Liver (tissue), 8 donors: ENCODE measurements at regions not wholly inside any gene's neighbourhood (a gene's known extent, or its start where the extent isn't known, plus 50 kb on each side); places are given as distances from the start of the nearest gene placed in this dataset.

Experiments
- DNase-seq: peaks from one replicate; pipeline ENCODE4 v3.0.0-alpha.2; 2017; ENCODE audit warnings: low spot score
- H3K27ac ChIP-seq, 2 donors: one replicate each; pipeline ENCODE4 v1.7.0; 2013; ENCODE audit warnings: inconsistent platforms in 2 of 2, low read length in 2 of 2, control low read depth in 1 of 2, low read depth in 1 of 2, mild to moderate bottlenecking in 1 of 2
- H3K27me3 ChIP-seq, 4 donors: one replicate each; pipeline versions ENCODE4 v1.6.1 to v1.7.0; 2013; ENCODE audit warnings: low read length in 3 of 4, inconsistent platforms in 1 of 4, mild to moderate bottlenecking in 1 of 4, moderate library complexity in 1 of 4; ENCODE audit not compliant: control insufficient read depth in 4 of 4, insufficient read depth in 4 of 4
- H3K36me3 ChIP-seq, 4 donors: one replicate each; pipeline versions ENCODE4 v1.6.1 to v1.7.0; 2013; ENCODE audit warnings: low read length in 3 of 4, mild to moderate bottlenecking in 3 of 4, low read depth in 1 of 4, moderate library complexity in 1 of 4; ENCODE audit not compliant: control insufficient read depth in 4 of 4, insufficient read depth in 3 of 4
- H3K4me1 ChIP-seq, 4 donors: one replicate each; pipeline versions ENCODE4 v1.6.1 to v1.7.0; 2013; ENCODE audit warnings: low read length in 3 of 4, mild to moderate bottlenecking in 3 of 4, moderate library complexity in 1 of 4; ENCODE audit not compliant: control insufficient read depth in 4 of 4, insufficient read depth in 4 of 4
- H3K4me3 ChIP-seq, 3 donors: one replicate each; pipeline versions ENCODE4 v1.6.1 to v1.7.0; 2013; ENCODE audit warnings: low read length in 3 of 3, control low read depth in 1 of 3, low read depth in 1 of 3, mild to moderate bottlenecking in 1 of 3
- H3K9ac ChIP-seq, 2 donors: one replicate each; pipeline ENCODE4 v1.7.0; 2013; ENCODE audit warnings: low read length in 2 of 2, mild to moderate bottlenecking in 2 of 2, moderate library complexity in 2 of 2, control low read depth in 1 of 2, low read depth in 1 of 2
- H3K9me3 ChIP-seq, 4 donors: one replicate each; pipeline versions ENCODE4 v1.6.1 to v1.7.0; 2013; ENCODE audit warnings: low read length in 3 of 4; ENCODE audit not compliant: control insufficient read depth in 4 of 4
- EGR1 ChIP-seq, 2 donors: IDR thresholded peaks; 2 replicates each; pipeline ENCODE4 v1.6.1; 2016 to 2018; ENCODE audit warnings: antibody characterized with exemption in 2 of 2, low read depth in 2 of 2
- FOXA1 ChIP-seq: IDR thresholded peaks from 2 replicates; pipeline ENCODE4 v1.6.1; 2016; ENCODE audit warnings: antibody characterized with exemption
- FOXA2 ChIP-seq: IDR thresholded peaks from 2 replicates; pipeline ENCODE4 v1.6.1; 2016; ENCODE audit warnings: antibody characterized with exemption
- GABPA ChIP-seq, 2 donors: IDR thresholded peaks in 1 of 2; conservative IDR thresholded peaks in 1 of 2; 2 replicates each; pipeline ENCODE4 v1.6.1; 2016; ENCODE audit warnings: antibody characterized with exemption in 2 of 2, mild to moderate bottlenecking in 1 of 2, moderate library complexity in 1 of 2
- HNF4A ChIP-seq, 2 donors: conservative IDR thresholded peaks; 2 replicates each; pipeline ENCODE4 v1.6.1; 2016; ENCODE audit warnings: antibody characterized with exemption in 2 of 2, mild to moderate bottlenecking in 2 of 2
- HNF4G ChIP-seq: IDR thresholded peaks from 2 replicates; pipeline ENCODE4 v1.6.1; 2016; ENCODE audit warnings: antibody characterized with exemption
- JUND ChIP-seq, 2 donors: IDR thresholded peaks; 2 replicates each; pipeline ENCODE4 v1.6.1; 2016; ENCODE audit warnings: antibody characterized with exemption in 2 of 2
- NR2F2 ChIP-seq: IDR thresholded peaks from 2 replicates; pipeline ENCODE4 v1.6.1; 2016; ENCODE audit warnings: antibody characterized with exemption
- RAD21 ChIP-seq, 2 donors: IDR thresholded peaks; 2 replicates each; pipeline ENCODE4 v1.6.1; 2016; ENCODE audit warnings: antibody characterized with exemption in 2 of 2, mild to moderate bottlenecking in 2 of 2
- SP1 ChIP-seq: IDR thresholded peaks from 2 replicates; pipeline ENCODE4 v1.6.1; 2018; ENCODE audit warnings: antibody characterized with exemption, mild to moderate bottlenecking
- TAF1 ChIP-seq: conservative IDR thresholded peaks from 2 replicates; pipeline ENCODE4 v1.6.1; 2016; ENCODE audit warnings: antibody characterized with exemption, mild to moderate bottlenecking
- YY1 ChIP-seq: IDR thresholded peaks from 2 replicates; pipeline ENCODE4 v1.6.1; 2016; ENCODE audit warnings: antibody characterized with exemption, mild to moderate bottlenecking
- WGBS: extraction: QIAGEN DNeasy Blood & Tissue Kit; methylation state at CpG from one replicate; pipeline ENCODE4 v1.1.7; 2013; 5-methylcytosine and 5-hydroxymethylcytosine counted together
- TF ChIP-seq, protein P1 (sequence below): fragments of 150-350 bp; IDR thresholded peaks from 2 replicates; pipeline ENCODE4 v1.5.1; 2017; ENCODE audit warnings: improper control_type of control experiment, low read depth, low read length; ENCODE audit not compliant: missing input control
- TF ChIP-seq, protein P2 (sequence below): IDR thresholded peaks from 2 replicates; pipeline ENCODE4 v1.6.1; 2016; ENCODE audit warnings: antibody characterized with exemption
- TF ChIP-seq, protein P3 (sequence below): IDR thresholded peaks from 2 replicates; pipeline ENCODE4 v1.6.1; 2016; ENCODE audit warnings: antibody characterized with exemption
- TF ChIP-seq, protein P4 (sequence below): IDR thresholded peaks from 2 replicates; pipeline ENCODE4 v1.6.1; 2016; ENCODE audit warnings: antibody characterized with exemption
- donor health status: healthy.
- donor health status: healthy.
- donor health status: healthy.
- donor health status: healthy.
- donor health status: healthy.

DNA sequence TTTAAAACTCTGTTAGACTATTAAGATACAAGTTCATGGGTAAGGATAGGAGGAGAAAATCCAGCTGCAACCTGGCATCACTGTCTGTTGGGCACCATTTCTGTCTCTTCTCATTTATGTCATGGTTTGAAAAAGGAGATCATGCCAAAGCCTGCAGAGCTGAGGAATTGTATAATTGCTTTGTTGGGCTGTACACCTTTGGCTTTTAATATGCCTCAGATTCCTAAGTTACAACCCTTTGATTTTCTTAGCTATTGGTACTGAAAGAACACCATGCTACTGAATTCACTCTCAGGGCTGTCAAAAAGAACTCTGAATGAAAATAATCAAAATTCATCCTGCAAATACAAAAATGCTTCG, 174.3 kb downstream of the ACKR3 start:
- Histone ChIP-seq H3K36me3 (no peaks in the 10 kb centered on the region), H3K4me3 (no peak overlapping the region), H3K9ac (no peak overlapping the region), H3K9me3 (no peaks in the 10 kb centered on the region), H3K4me1 (peaks cover 0 to 3% (median 0%) of the 10 kb centered on the region in 4 donors), H3K27me3 (no peaks in the 10 kb centered on the region), H3K27ac (no peak overlapping the region)
- DNase-seq = no peak
- 82% methylated on average over 1 of the region's 1 CpG for WGBS
- TF ChIP-seq, protein P1, sequence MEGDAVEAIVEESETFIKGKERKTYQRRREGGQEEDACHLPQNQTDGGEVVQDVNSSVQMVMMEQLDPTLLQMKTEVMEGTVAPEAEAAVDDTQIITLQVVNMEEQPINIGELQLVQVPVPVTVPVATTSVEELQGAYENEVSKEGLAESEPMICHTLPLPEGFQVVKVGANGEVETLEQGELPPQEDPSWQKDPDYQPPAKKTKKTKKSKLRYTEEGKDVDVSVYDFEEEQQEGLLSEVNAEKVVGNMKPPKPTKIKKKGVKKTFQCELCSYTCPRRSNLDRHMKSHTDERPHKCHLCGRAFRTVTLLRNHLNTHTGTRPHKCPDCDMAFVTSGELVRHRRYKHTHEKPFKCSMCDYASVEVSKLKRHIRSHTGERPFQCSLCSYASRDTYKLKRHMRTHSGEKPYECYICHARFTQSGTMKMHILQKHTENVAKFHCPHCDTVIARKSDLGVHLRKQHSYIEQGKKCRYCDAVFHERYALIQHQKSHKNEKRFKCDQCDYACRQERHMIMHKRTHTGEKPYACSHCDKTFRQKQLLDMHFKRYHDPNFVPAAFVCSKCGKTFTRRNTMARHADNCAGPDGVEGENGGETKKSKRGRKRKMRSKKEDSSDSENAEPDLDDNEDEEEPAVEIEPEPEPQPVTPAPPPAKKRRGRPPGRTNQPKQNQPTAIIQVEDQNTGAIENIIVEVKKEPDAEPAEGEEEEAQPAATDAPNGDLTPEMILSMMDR = no peak
- TF ChIP-seq HNF4G (no peak), TAF1 (no peak), FOXA1 (no peak), RAD21 (IDR thresholded peaks at IDR 0.05) (no peak), EGR1 (IDR thresholded peaks at IDR 0.05; ENCODE audit: low read depth in 2 of 2) (no peak), HNF4A (conservative IDR thresholded peaks at IDR 0.05) (no peak), JUND (IDR thresholded peaks at IDR 0.05) (no peak), YY1 (no peak), FOXA2 (no peak)
- TF ChIP-seq, protein P2, sequence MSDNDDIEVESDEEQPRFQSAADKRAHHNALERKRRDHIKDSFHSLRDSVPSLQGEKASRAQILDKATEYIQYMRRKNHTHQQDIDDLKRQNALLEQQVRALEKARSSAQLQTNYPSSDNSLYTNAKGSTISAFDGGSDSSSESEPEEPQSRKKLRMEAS = no peak
- TF ChIP-seq, protein P3, sequence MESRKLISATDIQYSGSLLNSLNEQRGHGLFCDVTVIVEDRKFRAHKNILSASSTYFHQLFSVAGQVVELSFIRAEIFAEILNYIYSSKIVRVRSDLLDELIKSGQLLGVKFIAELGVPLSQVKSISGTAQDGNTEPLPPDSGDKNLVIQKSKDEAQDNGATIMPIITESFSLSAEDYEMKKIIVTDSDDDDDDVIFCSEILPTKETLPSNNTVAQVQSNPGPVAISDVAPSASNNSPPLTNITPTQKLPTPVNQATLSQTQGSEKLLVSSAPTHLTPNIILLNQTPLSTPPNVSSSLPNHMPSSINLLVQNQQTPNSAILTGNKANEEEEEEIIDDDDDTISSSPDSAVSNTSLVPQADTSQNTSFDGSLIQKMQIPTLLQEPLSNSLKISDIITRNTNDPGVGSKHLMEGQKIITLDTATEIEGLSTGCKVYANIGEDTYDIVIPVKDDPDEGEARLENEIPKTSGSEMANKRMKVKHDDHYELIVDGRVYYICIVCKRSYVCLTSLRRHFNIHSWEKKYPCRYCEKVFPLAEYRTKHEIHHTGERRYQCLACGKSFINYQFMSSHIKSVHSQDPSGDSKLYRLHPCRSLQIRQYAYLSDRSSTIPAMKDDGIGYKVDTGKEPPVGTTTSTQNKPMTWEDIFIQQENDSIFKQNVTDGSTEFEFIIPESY = no peak

DNA sequence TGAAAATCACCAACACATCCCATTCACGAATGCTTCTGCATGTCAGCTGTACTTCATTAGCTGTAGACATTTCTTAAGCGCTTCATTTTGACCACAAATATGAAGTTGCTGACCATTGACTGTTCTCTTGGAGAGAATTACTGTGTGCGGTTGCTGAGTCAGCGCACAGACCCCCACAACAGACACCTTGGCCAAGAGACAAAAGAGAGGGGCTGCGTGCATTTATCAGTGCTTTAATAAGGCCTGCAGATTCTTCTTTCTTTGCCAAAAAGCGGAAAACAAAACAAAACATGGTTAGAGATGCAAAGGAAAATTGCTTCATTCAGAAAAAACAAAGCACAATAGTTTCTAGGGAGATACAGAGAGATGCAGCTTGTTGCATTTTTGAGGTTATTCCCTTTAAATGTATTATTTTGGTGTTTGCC, 174.7 kb downstream of the ACKR3 start:
- DNase-seq = no peak
- Histone ChIP-seq H3K27me3 (no peaks in the 10 kb centered on the region), H3K4me3 (no peak overlapping the region), H3K4me1 (peaks cover 0 to 3% (median 0%) of the 10 kb centered on the region in 4 donors), H3K9me3 (no peaks in the 10 kb centered on the region), H3K9ac (no peak overlapping the region), H3K27ac (no peak overlapping the region), H3K36me3 (no peaks in the 10 kb centered on the region)
- 88% methylated on average over 6 of the region's 6 CpGs for WGBS
- TF ChIP-seq, protein P1 = no peak
- no peak for TF ChIP-seq GABPA (IDR thresholded peaks at IDR 0.05 in 1 of 2, conservative IDR thresholded peaks at IDR 0.05 in 1 of 2)
- TF ChIP-seq, protein P4, sequence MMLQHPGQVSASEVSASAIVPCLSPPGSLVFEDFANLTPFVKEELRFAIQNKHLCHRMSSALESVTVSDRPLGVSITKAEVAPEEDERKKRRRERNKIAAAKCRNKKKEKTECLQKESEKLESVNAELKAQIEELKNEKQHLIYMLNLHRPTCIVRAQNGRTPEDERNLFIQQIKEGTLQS = no peak
- TF ChIP-seq NR2F2 = no peak
- no peak for TF ChIP-seq TAF1
- TF ChIP-seq HNF4A (conservative IDR thresholded peaks at IDR 0.05) = no peak
- no peak for TF ChIP-seq JUND (IDR thresholded peaks at IDR 0.05)
- TF ChIP-seq EGR1 (IDR thresholded peaks at IDR 0.05; ENCODE audit: low read depth in 2 of 2) = no peak
- TF ChIP-seq, protein P3 = no peak
- TF ChIP-seq SP1 = no peak
- no peak for TF ChIP-seq HNF4G
